ENCODE measurements at regions not wholly inside any gene's neighbourhood (a gene's known extent, or its start where the extent isn't known, plus 50 kb on each side); places are given as distances from the start of the nearest gene placed in this dataset.
A peak's percentile ranks its signal among the peaks of the same experiment; 100 is the strongest.
"Not testable (repeated sequence)": the region's sequence is repeated elsewhere in the genome, so short reads cannot be mapped to it uniquely, and the experiment has no call there.

DNA sequence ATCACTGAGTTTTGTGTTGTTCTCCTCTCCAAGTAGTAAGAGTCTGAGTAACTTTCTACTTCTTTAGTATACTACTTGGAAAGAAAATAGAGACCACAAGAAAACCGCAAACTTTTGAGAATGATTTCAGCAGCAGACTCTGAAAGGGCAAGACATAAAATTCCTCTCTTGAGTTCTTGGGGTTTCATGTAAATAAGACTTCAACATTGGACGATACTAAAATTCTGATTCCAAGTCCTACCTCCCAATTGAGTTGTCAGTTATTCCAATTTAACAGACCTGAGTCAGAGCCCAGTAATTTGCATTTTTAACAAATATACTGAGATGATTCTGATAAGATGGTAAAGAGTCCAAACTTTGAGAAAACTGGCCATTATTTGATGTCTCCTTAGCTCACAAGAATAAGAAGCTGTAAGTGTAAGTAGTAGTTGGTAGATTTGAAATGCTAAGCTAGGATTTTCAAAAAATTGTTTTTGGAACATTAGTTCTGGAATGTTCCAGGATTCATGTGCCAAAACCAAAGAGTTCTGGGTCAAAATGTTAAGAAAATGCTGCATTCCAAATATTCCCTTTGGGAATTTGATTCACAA lies 261.6 kb upstream of the SPOPL start:
- H3K9me3 Mint-ChIP-seq = peaks cover 4% of the 10 kb centered on the region
- no peaks in the 10 kb centered on the region for H3K36me3 Mint-ChIP-seq
- ATAC-seq (no peak), DNase-seq (ENCODE audit: low spot score in 2 of 2) (no peak)
- H3K4me3 Mint-ChIP-seq = no peak overlapping the region
- no peaks in the 10 kb centered on the region for H3K4me1 Mint-ChIP-seq
- no peak overlapping the region for H3K27ac Mint-ChIP-seq

DNA sequence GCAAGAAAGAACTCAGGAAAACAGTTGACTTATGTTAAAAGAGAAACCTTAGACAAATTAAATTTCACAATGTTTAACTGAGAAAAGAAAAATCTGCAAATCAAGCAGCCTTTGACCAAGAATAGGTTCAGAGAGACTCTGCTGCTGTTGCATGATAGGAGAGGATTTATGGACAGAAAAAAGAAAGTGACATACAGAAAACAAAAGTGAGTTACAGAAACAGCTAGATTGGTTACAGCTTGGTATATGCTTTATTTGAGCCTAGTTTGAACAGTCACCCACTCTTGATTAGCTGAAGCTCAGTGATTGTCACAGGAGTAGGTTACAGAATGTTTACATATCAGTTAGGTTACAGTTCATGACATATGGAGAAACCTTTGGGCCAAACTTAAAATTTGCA lies 258.2 kb upstream of the SPOPL start:
- ATAC-seq (no peak), DNase-seq (ENCODE audit: low spot score in 2 of 2) (no peak)
- Mint-ChIP-seq H3K27ac (no peak overlapping the region), H3K36me3 (no peaks in the 10 kb centered on the region), H3K4me1 (no peaks in the 10 kb centered on the region), H3K4me3 (no peak overlapping the region), H3K9me3 (peaks cover 3% of the 10 kb centered on the region)

DNA sequence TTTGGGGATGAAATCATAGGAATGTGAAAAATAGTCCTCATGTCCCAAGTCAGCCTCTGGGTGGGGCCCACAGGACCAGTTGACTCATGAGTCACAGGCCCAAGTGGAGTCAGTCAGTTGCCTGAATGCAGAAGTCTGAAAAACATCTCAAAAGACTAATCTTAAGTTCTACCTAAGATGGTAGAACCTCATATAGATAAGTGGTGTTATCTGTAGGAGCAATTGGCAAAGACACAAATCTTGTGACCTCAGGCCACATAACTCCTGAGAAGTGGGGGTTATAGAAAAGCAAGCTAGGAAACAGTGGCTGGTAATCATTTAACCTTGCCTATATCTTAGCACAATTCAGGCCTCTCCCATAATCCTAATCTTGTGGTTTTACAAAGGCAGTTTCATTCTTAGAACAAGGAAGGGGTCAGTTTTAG lies 257.1 kb upstream of the SPOPL start:
- Mint-ChIP-seq H3K4me3 (no peak overlapping the region), H3K4me1 (no peaks in the 10 kb centered on the region), H3K36me3 (no peaks in the 10 kb centered on the region), H3K9me3 (peaks cover 6% of the 10 kb centered on the region), H3K27ac (no peak overlapping the region)
- no peak for DNase-seq (ENCODE audit: low spot score in 2 of 2)
- no peak for ATAC-seq

DNA sequence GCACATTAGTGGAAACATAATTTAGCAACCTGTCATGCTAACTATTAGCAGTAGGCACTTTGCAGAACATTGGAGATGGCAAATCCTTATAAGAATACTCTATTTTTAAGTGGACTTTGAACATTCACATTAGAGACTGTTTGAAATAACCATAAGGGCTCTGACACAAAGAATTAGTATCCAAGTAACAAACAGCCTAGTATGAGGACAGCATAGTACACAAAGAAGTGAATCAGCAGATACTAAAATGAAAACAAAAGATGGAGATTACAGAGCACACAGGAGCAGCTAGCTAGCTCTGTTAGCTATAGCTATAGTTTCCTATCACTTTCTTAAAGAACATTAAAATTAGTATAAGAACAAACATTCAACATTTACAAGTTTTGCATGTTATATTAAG lies 256.3 kb upstream of the SPOPL start:
- no peak overlapping the region for H3K4me3 Mint-ChIP-seq

DNA sequence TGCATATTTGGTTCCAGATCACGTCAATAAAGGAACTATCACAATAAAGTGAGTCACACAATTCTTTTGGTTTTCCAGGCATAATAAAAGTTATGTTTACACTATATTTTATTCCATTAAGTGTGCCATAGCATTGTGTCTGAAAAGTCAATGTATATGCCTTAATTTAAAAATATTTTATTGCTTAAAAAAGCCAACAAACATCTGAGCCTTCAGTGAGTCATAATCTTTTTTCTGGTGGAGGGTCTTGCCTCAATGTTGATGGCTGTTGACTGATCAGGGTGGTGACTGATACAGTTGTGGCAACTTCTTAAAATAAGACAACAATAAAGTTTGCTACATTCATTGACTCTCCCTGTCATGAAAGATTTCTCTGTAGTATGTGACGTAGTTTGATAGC lies 254.3 kb upstream of the SPOPL start:
- H3K36me3 Mint-ChIP-seq = no peaks in the 10 kb centered on the region
- no peak for ATAC-seq
- no peak overlapping the region for H3K4me3 Mint-ChIP-seq
- DNase-seq (ENCODE audit: low spot score in 2 of 2) = no peak
- no peaks in the 10 kb centered on the region for H3K4me1 Mint-ChIP-seq
- no peak overlapping the region for H3K27ac Mint-ChIP-seq
- H3K9me3 Mint-ChIP-seq = peaks cover 3% of the 10 kb centered on the region

More for the DNA sequence above, 256.3 kb upstream of the SPOPL start:
- DNase-seq (ENCODE audit: low spot score in 2 of 2) (no peak), ATAC-seq (no peak)
- H3K4me1 Mint-ChIP-seq = no peaks in the 10 kb centered on the region
- H3K27ac Mint-ChIP-seq = no peak overlapping the region
- H3K9me3 Mint-ChIP-seq = peaks cover 6% of the 10 kb centered on the region
- H3K36me3 Mint-ChIP-seq = no peaks in the 10 kb centered on the region

DNA sequence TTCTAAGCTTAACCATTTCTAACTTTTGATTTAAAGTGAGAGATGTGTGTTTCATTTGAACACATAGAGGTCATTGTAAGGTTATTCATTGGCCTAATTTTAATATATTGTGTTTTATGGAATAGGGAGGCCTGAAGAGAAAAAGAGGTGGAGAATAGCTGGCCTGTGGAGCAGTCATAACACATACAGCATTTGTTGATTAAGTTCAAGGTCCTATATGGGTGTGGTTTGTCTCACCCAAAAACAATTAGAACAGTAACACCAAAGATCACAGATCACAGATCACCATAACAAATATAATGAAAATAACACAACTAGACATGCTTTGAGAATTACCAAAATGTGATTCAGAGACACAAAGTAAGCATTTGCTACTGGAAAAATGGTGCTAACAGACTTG lies 252.4 kb upstream of the SPOPL start:
- no peak overlapping the region for H3K4me3 Mint-ChIP-seq
- H3K36me3 Mint-ChIP-seq = no peaks in the 10 kb centered on the region
- H3K9me3 Mint-ChIP-seq = peaks cover 3% of the 10 kb centered on the region
- H3K27ac Mint-ChIP-seq = no peak overlapping the region
- ATAC-seq (no peak), DNase-seq (ENCODE audit: low spot score in 2 of 2) (no peak)
- no peaks in the 10 kb centered on the region for H3K4me1 Mint-ChIP-seq

DNA sequence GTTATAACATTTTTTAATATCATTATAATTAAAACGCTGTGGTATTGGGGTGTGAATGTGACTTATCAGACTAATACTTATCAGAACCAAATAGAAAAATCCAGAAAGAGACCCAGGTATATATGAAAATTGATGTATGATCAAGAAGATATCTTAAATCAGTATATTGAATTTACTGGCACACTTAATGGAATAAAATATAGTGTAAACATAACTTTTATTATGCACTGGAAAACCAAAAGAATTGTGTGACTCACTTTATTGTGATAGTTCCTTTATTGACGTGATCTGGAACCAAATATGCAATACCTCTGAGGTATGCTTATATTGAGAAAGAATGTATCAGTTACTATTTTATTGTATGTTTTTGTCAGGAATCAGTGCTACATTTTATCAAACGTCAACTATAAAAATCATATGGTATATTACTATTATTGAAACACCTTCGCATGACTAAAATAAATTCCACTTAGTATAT lies 250.7 kb upstream of the SPOPL start:
- DNase-seq (ENCODE audit: low spot score in 2 of 2); H3K4me3 Mint-ChIP-seq; ATAC-seq; H3K4me1 Mint-ChIP-seq; H3K27ac Mint-ChIP-seq; H3K36me3 Mint-ChIP-seq; H3K9me3 Mint-ChIP-seq: not testable (repeated sequence)

DNA sequence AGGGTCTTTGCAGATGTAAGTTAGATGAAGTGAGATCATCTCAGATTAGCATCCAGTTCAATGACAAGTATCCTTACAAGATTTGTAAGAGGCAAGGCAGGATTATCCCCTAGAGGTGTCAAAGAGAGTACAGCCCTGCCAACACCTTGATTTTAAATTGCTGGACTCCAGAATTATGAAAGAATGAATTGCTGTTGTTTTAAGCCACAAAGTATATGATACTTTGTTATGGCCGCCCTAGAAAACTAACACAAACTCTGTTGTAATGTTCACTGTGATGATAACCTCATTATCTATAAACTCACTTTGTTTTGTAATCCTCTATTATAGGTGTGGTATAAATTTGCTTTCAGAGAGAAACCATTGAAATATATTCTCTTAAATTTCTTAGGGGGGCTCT lies 249.0 kb upstream of the SPOPL start:
- H3K4me3 Mint-ChIP-seq = no peak overlapping the region
- H3K9me3 Mint-ChIP-seq = peaks cover 12% of the 10 kb centered on the region
- DNase-seq (ENCODE audit: low spot score in 2 of 2) (no peak), ATAC-seq (no peak)
- no peak overlapping the region for H3K27ac Mint-ChIP-seq
- H3K4me1 Mint-ChIP-seq = no peaks in the 10 kb centered on the region
- no peaks in the 10 kb centered on the region for H3K36me3 Mint-ChIP-seq

DNA sequence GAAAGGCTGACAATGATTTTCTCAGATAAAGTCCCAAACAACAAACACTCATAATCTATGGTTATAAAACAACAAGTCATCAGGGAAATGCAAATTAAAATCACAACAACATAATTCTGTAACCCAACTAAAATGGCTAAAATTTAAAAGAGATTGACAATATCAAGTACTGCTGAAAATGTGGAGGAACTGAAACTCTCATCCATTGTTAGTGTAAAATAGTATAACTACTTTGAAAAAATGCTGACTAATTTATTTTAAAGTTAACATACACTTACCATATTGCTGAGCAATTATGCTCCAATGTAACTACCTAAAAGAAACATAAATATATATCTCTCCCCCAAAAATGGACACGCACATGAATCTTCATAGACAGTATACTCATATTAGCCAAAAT lies 245.9 kb upstream of the SPOPL start:
- no peak for ATAC-seq
- H3K36me3 Mint-ChIP-seq = no peaks in the 10 kb centered on the region
- DNase-seq (ENCODE audit: low spot score in 2 of 2) = no peak
- H3K27ac Mint-ChIP-seq = no peak overlapping the region
- peaks cover 9% of the 10 kb centered on the region for H3K9me3 Mint-ChIP-seq
- no peaks in the 10 kb centered on the region for H3K4me1 Mint-ChIP-seq
- H3K4me3 Mint-ChIP-seq = no peak overlapping the region

DNA sequence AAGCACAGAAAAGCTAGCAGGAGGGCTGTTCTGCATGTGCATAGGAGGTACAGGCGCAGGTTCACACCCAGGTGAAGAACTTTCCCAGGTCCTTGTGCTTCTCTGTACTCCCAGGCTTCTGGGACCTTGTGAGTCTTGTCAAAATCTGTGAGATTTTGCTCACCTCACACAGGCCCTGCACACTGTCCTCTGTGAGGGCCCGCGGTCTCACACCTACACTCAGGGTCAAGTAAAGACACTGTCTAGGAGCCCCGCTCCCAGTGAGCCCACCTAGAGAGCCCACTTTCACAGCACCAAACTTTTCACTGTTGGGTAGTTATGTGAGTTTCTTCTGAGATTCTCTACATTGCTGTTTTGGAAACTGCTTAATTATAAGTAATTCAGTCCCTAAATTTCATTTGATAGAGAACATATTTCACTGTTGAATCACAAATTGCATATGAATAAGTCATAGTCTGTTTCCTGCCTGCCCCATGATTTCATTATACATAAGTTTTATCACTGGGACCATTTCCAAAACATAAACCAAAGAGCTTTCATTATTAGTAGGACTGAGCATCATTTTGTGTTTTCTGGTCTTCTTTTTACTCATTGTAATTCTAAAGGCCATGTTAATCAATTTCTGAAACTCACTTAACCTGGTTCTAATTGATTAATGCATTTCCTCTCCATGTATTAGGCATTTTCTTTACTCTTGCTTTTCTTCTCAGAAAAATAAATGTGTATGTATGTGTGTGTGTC lies 234.2 kb upstream of the SPOPL start:
- Mint-ChIP-seq H3K4me1 (no peaks in the 10 kb centered on the region), H3K27ac (no peak overlapping the region), H3K36me3 (no peaks in the 10 kb centered on the region), H3K9me3 (peaks cover 16% of the 10 kb centered on the region), H3K4me3 (no peak overlapping the region)
- ATAC-seq (peak; percentile 45), DNase-seq (ENCODE audit: low spot score in 2 of 2) (no peak)

DNA sequence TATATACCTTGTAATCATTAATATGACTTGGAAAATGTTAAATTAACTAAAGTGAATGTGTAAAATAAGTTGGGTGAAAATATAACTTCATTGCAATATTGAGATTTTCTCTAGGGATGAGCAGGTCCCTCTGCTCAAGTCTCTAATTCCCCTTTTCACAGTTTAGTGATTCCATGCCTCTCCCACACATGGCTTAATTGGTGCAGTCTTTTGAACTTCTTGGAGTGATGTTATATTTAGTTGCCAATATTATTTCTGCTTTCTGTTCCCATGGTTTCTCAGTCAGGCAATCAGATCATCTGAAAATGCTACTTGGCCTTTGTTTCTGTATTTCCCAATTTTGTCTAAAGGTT lies 233.7 kb upstream of the SPOPL start:
- H3K4me1 Mint-ChIP-seq = no peaks in the 10 kb centered on the region
- no peak overlapping the region for H3K4me3 Mint-ChIP-seq
- H3K27ac Mint-ChIP-seq = no peak overlapping the region
- peaks cover 11% of the 10 kb centered on the region for H3K9me3 Mint-ChIP-seq
- no peak for ATAC-seq
- DNase-seq (ENCODE audit: low spot score in 2 of 2) = no peak
- H3K36me3 Mint-ChIP-seq = no peaks in the 10 kb centered on the region

DNA sequence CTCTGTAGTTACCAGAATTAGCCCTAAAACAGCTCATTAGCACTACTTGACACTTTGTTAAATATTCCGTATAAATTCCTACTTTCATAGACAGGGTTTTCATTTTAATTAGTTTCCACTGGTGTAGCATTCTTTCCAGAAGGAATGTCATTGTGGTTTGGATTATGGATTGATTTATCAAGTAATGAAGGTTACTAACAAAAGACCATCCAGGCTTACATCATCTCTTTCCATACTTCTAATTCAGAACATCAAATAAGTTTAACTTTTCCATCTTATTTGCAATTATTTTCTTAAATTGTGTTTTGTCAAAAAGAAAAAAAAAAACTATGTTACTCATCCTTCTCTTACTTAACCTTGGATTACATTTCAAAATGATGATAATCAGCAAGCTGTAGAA lies 231.8 kb upstream of the SPOPL start:
- H3K36me3 Mint-ChIP-seq = no peaks in the 10 kb centered on the region
- H3K4me1 Mint-ChIP-seq = no peaks in the 10 kb centered on the region
- no peak overlapping the region for H3K27ac Mint-ChIP-seq
- peaks cover 9% of the 10 kb centered on the region for H3K9me3 Mint-ChIP-seq
- no peak overlapping the region for H3K4me3 Mint-ChIP-seq
- ATAC-seq = no peak
- DNase-seq (ENCODE audit: low spot score in 2 of 2) = no peak

DNA sequence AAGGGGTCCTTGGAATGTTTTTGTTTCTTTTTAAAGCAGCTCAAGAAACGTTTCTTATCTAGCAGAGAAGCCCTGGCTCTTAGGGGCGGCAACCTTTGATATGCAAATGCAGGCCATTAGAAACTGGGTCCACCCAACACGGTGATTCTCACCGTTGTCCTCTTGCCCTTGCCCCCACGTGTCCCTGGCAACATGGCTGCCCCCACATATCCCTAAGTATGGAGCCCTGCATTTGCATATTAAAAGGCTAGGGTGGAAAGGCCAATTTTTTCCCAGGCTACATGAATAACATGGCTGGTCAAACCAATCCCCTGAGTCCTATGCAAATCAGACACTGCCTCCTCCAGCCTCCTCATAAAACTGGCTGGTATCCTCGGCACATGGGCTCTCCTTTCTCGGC lies 230.1 kb upstream of the SPOPL start:
- no peaks in the 10 kb centered on the region for H3K36me3 Mint-ChIP-seq
- ATAC-seq = no peak
- no peak overlapping the region for H3K27ac Mint-ChIP-seq
- no peak overlapping the region for H3K4me3 Mint-ChIP-seq
- no peak for DNase-seq (ENCODE audit: low spot score in 2 of 2)
- peaks cover 9% of the 10 kb centered on the region for H3K9me3 Mint-ChIP-seq
- no peaks in the 10 kb centered on the region for H3K4me1 Mint-ChIP-seq

DNA sequence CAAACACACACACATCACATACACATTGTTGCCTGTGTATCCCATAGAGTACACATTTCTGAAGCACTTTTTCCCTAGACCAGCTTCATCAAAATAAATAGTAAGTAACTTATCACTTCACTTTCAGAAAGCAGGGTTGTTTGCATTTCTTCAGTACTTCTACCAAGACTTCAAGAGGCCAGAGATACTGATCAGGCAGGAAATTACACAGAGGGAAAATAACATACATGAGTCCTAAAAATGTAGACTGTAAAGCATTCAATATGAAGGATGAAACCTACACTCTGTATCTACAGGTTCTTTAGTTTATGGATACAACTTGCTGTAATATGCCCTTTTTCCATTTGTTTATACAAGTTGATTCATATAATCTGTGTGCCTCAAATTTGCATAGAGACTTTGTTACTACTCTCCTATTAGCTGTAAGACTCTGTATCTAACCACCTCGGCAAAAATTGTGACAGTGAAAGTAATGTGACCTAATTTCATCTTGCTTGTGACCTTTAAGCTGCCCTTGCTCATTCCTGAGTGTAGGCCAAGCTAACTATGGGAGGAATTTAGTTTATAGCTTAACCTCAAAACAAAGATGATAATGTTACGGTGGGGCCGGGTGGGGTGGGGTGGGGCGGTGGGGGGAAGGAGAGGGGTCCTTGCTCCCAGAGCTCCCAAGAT lies 228.9 kb upstream of the SPOPL start:
- DNase-seq (ENCODE audit: low spot score in 2 of 2) (no peak), ATAC-seq (no peak)
- H3K4me1 Mint-ChIP-seq = no peaks in the 10 kb centered on the region
- no peak overlapping the region for H3K4me3 Mint-ChIP-seq
- peaks cover 9% of the 10 kb centered on the region for H3K9me3 Mint-ChIP-seq
- no peaks in the 10 kb centered on the region for H3K36me3 Mint-ChIP-seq
- no peak overlapping the region for H3K27ac Mint-ChIP-seq

DNA sequence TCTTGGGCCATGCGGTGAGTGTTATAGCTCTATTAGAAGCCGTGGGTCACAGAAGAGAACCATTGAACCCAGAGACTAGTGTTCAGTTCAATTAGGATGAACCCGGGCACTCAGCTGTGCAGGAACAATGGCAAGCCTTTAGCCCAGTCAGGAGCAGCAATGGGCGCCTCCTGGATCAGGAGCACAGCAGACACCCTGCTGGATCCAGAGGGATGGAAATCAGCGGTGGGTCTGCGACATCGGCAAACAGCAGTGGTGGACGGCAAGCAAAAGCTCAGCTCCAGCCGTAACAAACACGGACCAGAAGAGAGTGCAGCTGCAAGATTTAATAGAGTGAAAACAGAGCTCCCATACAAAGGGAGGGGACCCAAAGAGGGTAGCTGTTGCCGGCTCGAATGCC lies 228.3 kb upstream of the SPOPL start:
- not testable (repeated sequence) for H3K9me3 Mint-ChIP-seq; H3K4me3 Mint-ChIP-seq; DNase-seq (ENCODE audit: low spot score in 2 of 2); ATAC-seq; H3K27ac Mint-ChIP-seq; H3K36me3 Mint-ChIP-seq; H3K4me1 Mint-ChIP-seq
